Neuronal stem cell (in vitro differentiated cells): ENCODE measurements at regions not wholly inside any gene's neighbourhood (a gene's known extent, or its start where the extent isn't known, plus 50 kb on each side); places are given as distances from the start of the nearest gene placed in this dataset.
"Not testable (repeated sequence)": the region's sequence is repeated elsewhere in the genome, so short reads cannot be mapped to it uniquely, and the experiment has no call there.

ENCODE experiments used
- DNase-seq: peaks from one replicate; pipeline ENCODE4 v3.0.0-alpha.2; 2013; ENCODE audit warnings: low spot score
- H2AFZ ChIP-seq: one replicate; pipeline ENCODE4 v1.6.1; 2013; ENCODE audit warnings: mild to moderate bottlenecking, low read length, inconsistent platforms
- H2AK5ac ChIP-seq: 2 replicates; pipeline ENCODE4 v1.6.1; 2013; ENCODE audit warnings: low read depth, mild to moderate bottlenecking, inconsistent platforms, low read length, moderate library complexity, mixed read lengths
- H2BK120ac ChIP-seq: 2 replicates; pipeline ENCODE4 v1.6.1; 2013; ENCODE audit warnings: low read depth, mild to moderate bottlenecking, inconsistent platforms, low read length, moderate library complexity, mixed read lengths
- H2BK12ac ChIP-seq: one replicate; pipeline ENCODE4 v1.6.1; 2013; ENCODE audit warnings: low read length, inconsistent platforms
- H2BK15ac ChIP-seq: 2 replicates; pipeline ENCODE4 v1.6.1; 2013; ENCODE audit warnings: mild to moderate bottlenecking, low read length, inconsistent platforms, mixed read lengths
- H2BK5ac ChIP-seq: one replicate; pipeline ENCODE4 v1.6.1; 2013; ENCODE audit warnings: inconsistent platforms, mild to moderate bottlenecking, low read length, moderate library complexity
- H3K14ac ChIP-seq: one replicate; pipeline ENCODE4 v1.6.1; 2013; ENCODE audit warnings: low read length, inconsistent platforms
- H3K18ac ChIP-seq: 2 replicates; pipeline ENCODE4 v1.6.1; 2013; ENCODE audit warnings: low read length, inconsistent platforms
- H3K23ac ChIP-seq: 2 replicates; pipeline ENCODE4 v1.6.1; 2013; ENCODE audit warnings: low read depth, mild to moderate bottlenecking, mixed read lengths, low read length, inconsistent platforms; ENCODE audit not compliant: poor library complexity
- H3K27ac ChIP-seq: replicated peaks from 3 replicates; pipeline ENCODE4 v1.5.1; 2013; ENCODE audit warnings: low read length, inconsistent platforms
- H3K27me3 ChIP-seq, 3 experiments: 2 replicates each; pipeline ENCODE4 v1.6.1; 2013; ENCODE audit warnings: low read length in 3 of 3, mild to moderate bottlenecking in 2 of 3, inconsistent platforms in 1 of 3, low read depth in 1 of 3, mixed read lengths in 1 of 3, moderate library complexity in 1 of 3; ENCODE audit not compliant: control insufficient read depth in 3 of 3, insufficient read depth in 3 of 3
- H3K36me3 ChIP-seq, 2 donors: replicated peaks in 1 of 2; 2 replicates each; pipeline ENCODE4 v1.6.1; 2013; ENCODE audit warnings: low read length in 2 of 2; ENCODE audit not compliant: control insufficient read depth in 2 of 2, insufficient read depth in 2 of 2
- H3K4ac ChIP-seq: 2 replicates; pipeline ENCODE4 v1.6.1; 2013; ENCODE audit warnings: inconsistent platforms, mild to moderate bottlenecking, low read length, moderate library complexity
- H3K4me1 ChIP-seq, 2 donors: 1 replicate in 1 of 2; 2 replicates in 1 of 2; pipeline ENCODE4 v1.6.1; 2013; ENCODE audit warnings: low read length in 2 of 2, low read depth in 1 of 2; ENCODE audit not compliant: control insufficient read depth in 2 of 2, insufficient read depth in 1 of 2
- H3K4me2 ChIP-seq: one replicate; pipeline ENCODE4 v1.6.1; 2013; ENCODE audit warnings: mild to moderate bottlenecking, low read length, inconsistent platforms; ENCODE audit not compliant: insufficient read depth, poor library complexity, severe bottlenecking
- H3K4me3 ChIP-seq, 2 donors: 2 replicates each; pipeline ENCODE4 v1.5.1; 2013; ENCODE audit warnings: low read length in 2 of 2, mild to moderate bottlenecking in 2 of 2, inconsistent platforms in 1 of 2, moderate library complexity in 1 of 2
- H3K79me1 ChIP-seq: one replicate; pipeline ENCODE4 v1.6.1; 2013; ENCODE audit warnings: low read depth, mild to moderate bottlenecking, inconsistent platforms, low read length, moderate library complexity
- H3K9ac ChIP-seq: one replicate; pipeline ENCODE4 v1.6.1; 2013; ENCODE audit warnings: mild to moderate bottlenecking, low read depth, low read length, inconsistent platforms; ENCODE audit not compliant: poor library complexity
- H3K9me3 ChIP-seq, 2 donors: replicated peaks in 1 of 2; 2 replicates each; pipeline versions ENCODE3 to v1.6.1; 2013; ENCODE audit warnings: low read length in 2 of 2, mild to moderate bottlenecking in 2 of 2, inconsistent platforms in 1 of 2, low read depth in 1 of 2, mixed read lengths in 1 of 2, moderate library complexity in 1 of 2; ENCODE audit not compliant: control insufficient read depth in 2 of 2, insufficient read depth in 1 of 2
- H4K8ac ChIP-seq: one replicate; pipeline ENCODE4 v1.6.1; 2013; ENCODE audit warnings: low read depth, mild to moderate bottlenecking, inconsistent platforms, low read length, moderate library complexity
- H4K91ac ChIP-seq: one replicate; pipeline ENCODE4 v1.6.1; 2013; ENCODE audit warnings: low read length, low read depth, mild to moderate bottlenecking, inconsistent platforms; ENCODE audit not compliant: poor library complexity
- WGBS, 2 donors: extraction: QIAGEN DNeasy Blood & Tissue Kit; methylation state at CpG; one replicate each; pipeline ENCODE4 v1.1.7; 2013; ENCODE audit warnings: missing lambda C conversion rate in 2 of 2, mixed read lengths in 1 of 2; ENCODE audit not compliant: insufficient read length in 2 of 2, insufficient replicate concordance in 1 of 2; ENCODE audit errors: extremely low coverage in 2 of 2; 5-methylcytosine and 5-hydroxymethylcytosine counted together

DNA sequence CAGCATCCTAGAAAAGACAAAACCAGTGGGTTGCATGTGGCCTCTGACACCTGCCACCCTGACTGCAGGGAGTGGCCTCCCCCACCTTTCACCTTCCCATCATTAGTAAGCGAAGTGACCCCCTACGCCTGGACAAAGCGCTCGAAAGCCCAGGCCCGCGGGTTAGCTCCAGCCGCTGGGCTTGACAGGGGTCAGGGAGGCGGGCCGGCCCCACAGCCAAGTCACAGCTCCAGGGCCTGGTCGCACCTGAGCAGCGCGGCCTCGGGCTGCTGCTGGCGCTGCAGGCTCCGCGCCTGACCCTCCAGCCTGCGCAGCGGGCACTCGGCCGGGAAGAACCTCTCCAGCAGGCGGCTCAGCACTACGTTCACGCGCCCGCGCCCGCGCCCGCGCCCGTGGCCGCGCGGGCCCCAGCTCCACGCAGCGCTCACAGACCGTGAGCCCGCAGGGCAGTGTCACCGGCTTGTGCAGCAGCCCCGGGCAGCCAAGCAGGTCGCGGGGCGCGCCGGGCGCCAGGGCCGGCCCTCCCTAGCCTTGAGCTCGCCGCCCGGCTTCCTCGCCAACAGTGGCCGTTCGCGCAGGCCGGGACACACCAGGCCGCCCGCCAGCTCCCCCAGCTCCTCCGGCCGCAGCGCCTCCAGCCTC, 93.3 kb downstream of the POTEC start:
- not testable (repeated sequence) for H3K14ac ChIP-seq, H3K9ac ChIP-seq, H3K18ac ChIP-seq, H4K91ac ChIP-seq, H2BK120ac ChIP-seq, H3K23ac ChIP-seq, H3K4me2 ChIP-seq, H3K36me3 ChIP-seq, H3K4me3 ChIP-seq, H3K27me3 ChIP-seq, H3K27ac ChIP-seq, H2BK15ac ChIP-seq, H2BK12ac ChIP-seq, H3K79me1 ChIP-seq, H3K4me1 ChIP-seq, H3K4ac ChIP-seq, DNase-seq, H2AFZ ChIP-seq, H2AK5ac ChIP-seq, H3K9me3 ChIP-seq, H4K8ac ChIP-seq, H2BK5ac ChIP-seq
- WGBS, 2 donors = no CpG with 5 or more reads among the region's 60 CpGs

- H2AFZ ChIP-seq, H2AK5ac ChIP-seq, H3K4ac ChIP-seq, H2BK120ac ChIP-seq, H3K36me3 ChIP-seq, H3K27ac ChIP-seq, DNase-seq, H2BK5ac ChIP-seq, H3K79me1 ChIP-seq, H3K9ac ChIP-seq, H3K4me1 ChIP-seq, H3K18ac ChIP-seq, H3K4me2 ChIP-seq, H3K27me3 ChIP-seq, H3K23ac ChIP-seq, H2BK15ac ChIP-seq, H3K14ac ChIP-seq, H4K91ac ChIP-seq, H3K4me3 ChIP-seq, H4K8ac ChIP-seq, H2BK12ac ChIP-seq, H3K9me3 ChIP-seq: not testable (repeated sequence)
- no CpG with 5 or more reads among the region's 12 CpGs for WGBS, 2 donors
Measured at GRCh38 chr18:14449062-14449461, 94.3 kb downstream of the POTEC start.

GRCh38 chr18:14447715-14448114, 95.7 kb downstream of the POTEC start:
- H3K79me1 ChIP-seq, H2BK120ac ChIP-seq, H4K91ac ChIP-seq, H2AK5ac ChIP-seq, H3K18ac ChIP-seq, H3K9ac ChIP-seq, H3K27ac ChIP-seq, H3K4me3 ChIP-seq, H3K14ac ChIP-seq, H3K4me1 ChIP-seq, H3K27me3 ChIP-seq, H3K4ac ChIP-seq, H3K4me2 ChIP-seq, DNase-seq, H2AFZ ChIP-seq, H3K9me3 ChIP-seq, H4K8ac ChIP-seq, H2BK5ac ChIP-seq, H3K36me3 ChIP-seq, H2BK15ac ChIP-seq, H3K23ac ChIP-seq, H2BK12ac ChIP-seq: not testable (repeated sequence)
- no CpG with 5 or more reads among the region's 4 CpGs for WGBS, 2 donors

DNA sequence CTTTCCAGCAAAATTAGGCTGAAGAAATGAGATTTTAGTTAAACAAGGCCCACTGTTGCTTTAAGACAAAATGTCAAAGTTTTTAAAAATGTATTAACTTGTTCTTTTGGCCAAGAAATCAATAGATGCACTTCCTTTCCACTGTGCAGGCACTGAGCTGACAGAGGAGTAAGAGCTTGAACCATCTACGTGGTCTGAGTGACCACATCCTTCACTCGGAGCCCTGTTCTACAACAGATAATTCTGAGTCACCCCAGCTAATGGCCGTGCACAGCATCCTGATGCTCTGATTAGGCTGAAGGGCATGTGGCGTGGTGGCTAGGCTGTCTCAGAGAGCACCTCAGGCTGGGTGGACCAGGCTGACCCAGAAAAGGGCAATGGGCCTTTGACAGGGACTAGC, 107.9 kb downstream of the POTEC start:
- H3K4me3 ChIP-seq, H4K91ac ChIP-seq: not testable (repeated sequence)
- no CpG with 5 or more reads among the region's 4 CpGs for WGBS, 2 donors

More for the DNA sequence above, 107.9 kb downstream of the POTEC start:
- H3K14ac ChIP-seq, H3K9me3 ChIP-seq, H3K23ac ChIP-seq, H3K4me1 ChIP-seq, H3K4ac ChIP-seq, H3K18ac ChIP-seq, H2BK120ac ChIP-seq, H3K79me1 ChIP-seq, H3K4me2 ChIP-seq, H3K36me3 ChIP-seq, H2BK15ac ChIP-seq, H4K8ac ChIP-seq, H3K27me3 ChIP-seq, H2BK12ac ChIP-seq, H2BK5ac ChIP-seq, H3K27ac ChIP-seq, H2AFZ ChIP-seq, H2AK5ac ChIP-seq, H3K9ac ChIP-seq, DNase-seq: not testable (repeated sequence)
